SH-SY5Y (cell line): ENCODE measurements at regions not wholly inside any gene's neighbourhood (a gene's known extent, or its start where the extent isn't known, plus 50 kb on each side); places are given as distances from the start of the nearest gene placed in this dataset.

Experiments
- GATA2 ChIP-seq: IDR thresholded peaks from 2 replicates; pipeline ENCODE4 v1.6.1; 2011; ENCODE audit warnings: mild to moderate bottlenecking, low read depth, low read length
- GATA3 ChIP-seq: IDR thresholded peaks from 2 replicates; pipeline ENCODE4 v1.6.1; 2011; ENCODE audit warnings: low read depth, mild to moderate bottlenecking, low read length, moderate library complexity

DNA sequence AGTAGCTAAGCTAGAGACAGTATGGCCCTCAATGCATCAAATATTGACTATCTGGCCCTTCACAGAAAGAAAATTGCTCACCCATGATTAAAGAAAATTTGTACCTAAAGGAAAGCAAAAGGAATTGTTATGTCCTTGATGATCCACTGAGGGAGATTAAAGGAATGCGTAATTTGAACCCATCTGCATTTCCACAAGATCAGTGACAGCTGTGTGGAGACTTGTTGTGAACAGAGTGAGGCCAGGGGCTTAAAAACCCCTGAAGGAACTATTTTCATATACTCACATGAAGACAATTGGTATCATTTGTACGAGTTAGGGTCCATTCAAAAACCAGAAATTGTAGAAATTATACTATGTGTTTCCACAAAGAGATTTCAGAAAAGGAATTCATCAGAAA lies 1908.1 kb upstream of the SEL1L start:
- TF ChIP-seq GATA3 = no peak
- no peak for TF ChIP-seq GATA2
